IPS DF 6.9 (cell line): ENCODE measurements at regions not wholly inside any gene's neighbourhood (a gene's known extent, or its start where the extent isn't known, plus 50 kb on each side); places are given as distances from the start of the nearest gene placed in this dataset.

Experiments
- DNase-seq: peaks from one replicate; pipeline ENCODE4 v3.0.0-alpha.2; 2013; ENCODE audit warnings: low read depth, low spot score
- H3K27ac ChIP-seq: one replicate; pipeline ENCODE4 v1.5.1; 2013; ENCODE audit warnings: low read length, control low read depth
- H3K27me3 ChIP-seq: 2 replicates; pipeline ENCODE4 v1.6.1; 2013; ENCODE audit warnings: mild to moderate bottlenecking, low read length; ENCODE audit not compliant: control insufficient read depth, insufficient read depth
- H3K36me3 ChIP-seq: 2 replicates; pipeline ENCODE4 v1.6.1; 2013; ENCODE audit warnings: low read length; ENCODE audit not compliant: control insufficient read depth, insufficient read depth
- H3K4me1 ChIP-seq: 2 replicates; pipeline ENCODE4 v1.6.1; 2013; ENCODE audit warnings: low read length; ENCODE audit not compliant: control insufficient read depth, insufficient read depth
- H3K4me3 ChIP-seq: 2 replicates; pipeline ENCODE4 v1.5.1; 2013; ENCODE audit warnings: mild to moderate bottlenecking, low read length
- H3K9me3 ChIP-seq: 2 replicates; pipeline ENCODE4 v1.6.1; 2013; ENCODE audit warnings: low read length, inconsistent platforms; ENCODE audit not compliant: control insufficient read depth, insufficient read depth
- WGBS: extraction: QIAGEN DNeasy Blood & Tissue Kit; methylation state at CpG from one replicate; pipeline ENCODE4 v1.1.7; 2013; ENCODE audit warnings: mixed read lengths, missing lambda C conversion rate; ENCODE audit not compliant: insufficient read length, insufficient coverage; 5-methylcytosine and 5-hydroxymethylcytosine counted together

DNA sequence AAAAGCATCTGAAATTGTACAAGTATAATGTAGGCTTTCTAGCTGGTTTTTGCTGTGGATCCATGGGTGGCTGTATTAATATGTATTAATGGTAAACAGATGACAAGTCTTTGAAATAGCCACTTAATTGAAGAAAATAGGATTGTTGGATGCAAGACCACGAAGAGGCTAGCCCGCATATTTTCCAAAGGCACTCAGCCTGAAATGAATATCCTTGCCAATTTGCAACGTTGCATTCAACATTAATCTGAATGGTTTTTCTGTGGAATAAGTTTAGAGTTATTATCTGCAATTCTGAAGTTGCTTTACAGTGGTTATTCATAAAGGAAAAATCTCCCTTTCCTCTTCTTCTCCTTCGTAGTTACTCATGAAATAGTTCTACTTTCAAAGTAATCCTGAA lies 86.2 kb upstream of the SPATS2L start:
- no peak for DNase-seq
- no peaks in the 10 kb centered on the region; the same call in 1 of the 2 replicates for H3K9me3 ChIP-seq
- no peaks in the 10 kb centered on the region for H3K36me3 ChIP-seq
- H3K27me3 ChIP-seq = no peaks in the 10 kb centered on the region
- H3K4me1 ChIP-seq = no peaks in the 10 kb centered on the region; the same call in 1 of the 2 replicates
- no peak overlapping the region for H3K27ac ChIP-seq
- H3K4me3 ChIP-seq = no peak overlapping the region
- no CpG with 5 or more reads among the region's 4 CpGs for WGBS

DNA sequence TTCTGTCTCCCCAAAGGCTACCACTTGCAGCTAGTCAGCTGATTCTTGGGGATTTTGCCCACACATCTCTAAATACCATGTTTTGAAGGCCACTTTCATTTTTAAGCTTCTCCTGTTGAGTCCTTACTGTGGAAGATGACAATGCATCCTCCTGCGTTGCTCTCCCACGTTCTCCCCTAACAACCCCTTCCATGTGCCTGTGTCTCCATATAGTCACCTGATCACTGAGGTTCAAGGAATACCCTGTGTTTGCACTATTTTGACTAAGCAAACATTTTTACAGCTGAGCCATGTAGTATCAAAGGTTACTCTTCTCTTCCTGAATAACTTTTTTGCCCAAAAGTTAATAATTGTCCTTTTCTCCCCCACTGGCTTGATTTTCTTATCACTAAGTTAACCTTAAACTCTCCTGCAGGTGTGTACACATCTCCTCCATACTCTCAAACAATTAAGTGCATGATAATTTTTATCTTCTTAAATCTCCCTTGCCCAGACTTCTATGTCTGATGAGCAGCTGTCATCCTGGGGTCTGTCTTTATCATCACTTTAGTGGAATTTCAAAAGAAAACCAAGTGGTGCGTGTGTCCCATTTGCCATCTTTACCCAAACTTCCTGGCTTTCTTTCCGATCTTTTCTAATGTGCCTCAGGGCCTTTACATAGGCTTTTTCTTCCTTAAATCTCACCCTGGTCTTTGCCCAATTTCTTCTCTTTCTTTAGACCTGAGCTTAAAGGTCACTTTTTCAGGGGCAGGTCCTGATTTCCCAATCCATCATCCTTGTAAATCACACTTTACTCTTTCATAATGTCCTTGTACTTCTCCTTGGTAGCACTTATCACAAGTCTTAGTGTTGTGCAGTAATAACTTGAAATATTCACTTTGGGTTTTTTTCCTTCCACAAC lies 85.2 kb upstream of the SPATS2L start:
- DNase-seq = no peak
- no peaks in the 10 kb centered on the region; the same call in 1 of the 2 replicates for H3K4me1 ChIP-seq
- H3K27me3 ChIP-seq = no peaks in the 10 kb centered on the region
- H3K27ac ChIP-seq = no peak overlapping the region
- no peaks in the 10 kb centered on the region; the same call in 1 of the 2 replicates for H3K9me3 ChIP-seq
- H3K4me3 ChIP-seq = no peak overlapping the region
- H3K36me3 ChIP-seq = no peaks in the 10 kb centered on the region
- no CpG with 5 or more reads among the region's 4 CpGs for WGBS

DNA sequence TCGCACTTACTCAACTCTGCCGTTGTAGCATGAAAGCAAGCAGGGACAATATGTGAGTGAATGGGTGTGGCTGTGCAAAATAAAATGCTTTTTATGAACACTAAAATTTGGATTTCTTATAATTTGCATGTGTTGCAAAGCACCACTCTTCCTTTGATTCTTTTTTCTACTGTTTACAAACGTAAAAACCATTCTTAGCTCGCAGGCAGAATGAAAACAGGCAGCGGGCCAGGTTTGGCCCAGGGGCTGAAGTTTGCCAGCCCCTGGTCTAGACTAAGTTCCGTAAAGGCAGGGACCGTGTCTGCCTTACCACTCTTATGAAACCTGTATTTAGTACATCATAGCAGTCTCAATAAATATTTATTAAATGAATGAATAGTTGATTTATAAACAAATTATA lies 83.7 kb upstream of the SPATS2L start:
- Histone ChIP-seq H3K4me1 (no peaks in the 10 kb centered on the region; the same call in 1 of the 2 replicates), H3K27ac (no peak overlapping the region), H3K27me3 (no peaks in the 10 kb centered on the region), H3K4me3 (no peak overlapping the region), H3K36me3 (no peaks in the 10 kb centered on the region), H3K9me3 (no peaks in the 10 kb centered on the region; the same call in 1 of the 2 replicates)
- no peak for DNase-seq
- no CpG with 5 or more reads among the region's 7 CpGs for WGBS

DNA sequence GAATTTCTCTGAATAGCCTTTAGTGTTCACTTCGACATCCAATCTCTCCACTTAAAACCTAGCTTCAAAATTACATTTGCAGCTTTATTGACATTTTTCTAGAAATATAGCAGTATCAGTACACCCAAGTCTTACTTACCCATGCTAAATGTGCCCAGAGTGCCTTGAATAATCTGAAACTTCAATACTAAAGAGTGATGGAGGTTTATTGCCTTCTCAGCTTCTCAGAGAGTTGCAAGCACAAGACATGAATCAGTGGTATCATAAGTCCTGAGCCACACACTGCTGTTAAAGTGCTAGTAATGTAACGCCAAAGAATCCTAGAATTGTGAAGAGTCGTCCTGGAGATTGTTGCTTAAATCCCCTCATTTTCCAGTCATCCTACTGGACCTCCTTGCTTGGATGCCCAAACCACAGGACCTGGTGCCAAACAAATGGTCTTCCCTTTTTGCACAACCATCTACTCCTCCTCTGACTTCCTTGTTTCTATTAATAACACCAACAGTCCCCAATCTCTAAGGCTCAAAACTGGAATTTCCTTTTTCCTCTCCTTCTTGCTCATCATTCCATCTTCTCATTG lies 83.2 kb upstream of the SPATS2L start:
- no peaks in the 10 kb centered on the region; the same call in 1 of the 2 replicates for H3K9me3 ChIP-seq
- H3K4me1 ChIP-seq = no peaks in the 10 kb centered on the region; the same call in 1 of the 2 replicates
- DNase-seq = no peak
- H3K36me3 ChIP-seq = no peaks in the 10 kb centered on the region
- WGBS = no CpG with 5 or more reads among the region's 3 CpGs
- no peak overlapping the region for H3K4me3 ChIP-seq
- H3K27me3 ChIP-seq = no peaks in the 10 kb centered on the region
- H3K27ac ChIP-seq = no peak overlapping the region

DNA sequence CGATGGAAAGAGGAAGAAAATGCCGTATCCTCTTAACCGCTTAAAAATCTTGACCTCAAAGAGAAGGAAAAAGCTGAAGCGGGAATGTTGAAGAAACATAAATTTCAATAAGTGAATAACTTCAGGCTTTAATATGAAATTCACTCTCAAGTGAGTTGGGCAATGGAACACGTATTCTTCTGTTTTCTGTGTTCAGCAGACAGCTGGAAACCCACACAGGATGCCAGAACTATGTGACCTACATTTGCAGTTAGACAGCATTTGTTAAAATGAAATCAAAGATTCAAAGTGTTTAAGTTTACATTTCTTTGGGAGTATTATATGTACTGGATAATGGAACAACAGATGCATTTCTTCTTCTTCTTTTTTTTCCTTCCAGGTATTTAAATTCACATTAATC lies 80.5 kb upstream of the SPATS2L start:
- no peaks in the 10 kb centered on the region for H3K4me1 ChIP-seq
- H3K27me3 ChIP-seq = no peaks in the 10 kb centered on the region
- no peak for DNase-seq
- no peak overlapping the region for H3K4me3 ChIP-seq
- no peaks in the 10 kb centered on the region for H3K36me3 ChIP-seq
- no peak overlapping the region for H3K27ac ChIP-seq
- no peaks in the 10 kb centered on the region; the same call in 1 of the 2 replicates for H3K9me3 ChIP-seq
- no CpG with 5 or more reads among the region's 5 CpGs for WGBS

DNA sequence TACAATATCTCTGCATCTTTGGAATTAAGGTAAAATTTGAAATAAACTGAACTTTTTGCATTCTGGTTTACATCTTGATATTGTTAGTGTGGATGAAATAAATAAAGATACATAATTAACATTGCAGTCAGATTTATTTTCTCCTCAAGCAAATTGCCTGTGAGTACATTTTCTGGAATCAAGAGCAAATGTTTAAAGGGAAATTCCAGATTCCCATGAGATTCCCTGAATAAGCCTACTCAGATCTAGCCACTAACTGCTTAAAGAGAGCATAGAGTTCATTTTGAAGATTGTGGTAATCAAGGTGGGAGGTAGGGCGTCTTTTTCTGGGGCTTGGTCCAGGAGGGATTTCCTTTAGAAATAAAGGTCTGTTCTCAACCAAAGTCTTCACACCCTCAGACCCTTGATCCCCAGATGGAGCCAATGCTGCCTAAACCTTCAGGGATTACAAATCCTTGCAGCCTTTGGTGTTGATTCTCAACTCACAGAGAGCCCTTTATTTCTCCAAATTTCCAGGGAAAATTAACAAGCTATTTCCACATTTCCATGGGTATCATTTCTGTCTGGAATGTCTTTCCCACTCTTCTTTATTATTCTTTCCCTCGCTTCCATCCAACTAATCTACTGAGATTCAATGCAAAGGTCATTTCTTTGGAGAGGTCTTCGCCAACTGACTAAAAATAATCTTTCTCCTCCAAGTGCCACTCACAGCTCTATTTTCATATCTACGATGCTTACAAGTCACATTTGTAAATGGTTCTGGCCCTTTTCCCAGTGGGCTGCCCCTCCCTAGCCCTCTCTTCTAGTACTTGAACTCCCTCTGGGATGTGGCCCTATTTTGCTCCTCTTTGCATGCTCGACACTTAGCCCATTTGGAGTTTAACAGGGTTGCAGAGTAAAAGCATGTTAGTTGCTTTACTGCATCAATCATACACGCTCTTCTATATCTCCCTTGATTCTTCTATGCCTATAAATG lies 79.8 kb upstream of the SPATS2L start:
- Histone ChIP-seq H3K27me3 (no peaks in the 10 kb centered on the region), H3K27ac (no peak overlapping the region), H3K4me1 (no peaks in the 10 kb centered on the region), H3K4me3 (no peak overlapping the region), H3K36me3 (no peaks in the 10 kb centered on the region), H3K9me3 (no peaks in the 10 kb centered on the region; the same call in 1 of the 2 replicates)
- no CpG with 5 or more reads among the region's 6 CpGs for WGBS
- no peak for DNase-seq

DNA sequence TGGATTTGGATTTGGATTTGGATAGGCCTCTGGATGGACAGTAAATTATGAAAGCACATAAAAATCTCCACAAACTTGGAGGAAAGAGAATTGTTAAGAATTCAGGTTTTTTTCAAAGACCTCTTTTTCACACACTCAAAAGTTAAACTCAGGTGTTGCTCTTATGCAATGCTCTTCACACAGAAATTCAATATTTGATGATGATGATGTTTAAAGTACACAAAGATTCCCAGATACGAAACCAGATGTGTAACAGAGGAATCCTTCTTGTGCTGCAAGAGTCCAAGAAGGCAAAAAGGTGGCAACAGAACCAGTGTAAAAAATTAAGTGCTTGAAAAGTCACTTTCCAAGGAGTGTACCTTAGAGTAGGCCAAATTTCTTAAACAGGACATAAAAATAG lies 75.8 kb upstream of the SPATS2L start:
- Histone ChIP-seq H3K27me3 (no peaks in the 10 kb centered on the region), H3K9me3 (no peaks in the 10 kb centered on the region), H3K4me1 (no peaks in the 10 kb centered on the region), H3K27ac (no peak overlapping the region), H3K36me3 (no peaks in the 10 kb centered on the region), H3K4me3 (no peak overlapping the region)
- no CpG with 5 or more reads among the region's 1 CpG for WGBS
- DNase-seq = no peak

DNA sequence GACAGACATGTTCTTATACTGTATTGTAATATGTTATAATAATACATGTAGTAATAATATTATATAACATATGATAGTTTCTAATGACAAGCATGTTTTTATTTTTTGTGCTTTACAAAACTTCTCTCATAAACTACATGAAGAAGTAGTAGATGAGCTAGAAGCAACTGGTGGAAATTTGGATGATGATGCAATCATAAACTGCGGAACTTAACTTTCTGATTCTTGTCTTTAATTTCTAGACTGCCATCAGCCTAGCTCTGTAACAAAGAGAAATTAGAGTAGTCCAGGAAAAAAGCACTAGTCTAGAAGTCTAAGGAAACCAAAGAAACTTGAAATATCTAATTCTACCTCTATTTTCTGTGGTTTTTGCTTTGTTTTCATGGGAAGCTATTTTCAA lies 71.0 kb upstream of the SPATS2L start:
- Histone ChIP-seq H3K4me3 (no peak overlapping the region), H3K36me3 (no peaks in the 10 kb centered on the region), H3K27ac (no peak overlapping the region), H3K4me1 (peaks cover 2% of the 10 kb centered on the region; the same call in 1 of the 2 replicates), H3K27me3 (no peaks in the 10 kb centered on the region), H3K9me3 (no peaks in the 10 kb centered on the region)
- WGBS = no CpG with 5 or more reads among the region's 1 CpG
- DNase-seq = no peak

DNA sequence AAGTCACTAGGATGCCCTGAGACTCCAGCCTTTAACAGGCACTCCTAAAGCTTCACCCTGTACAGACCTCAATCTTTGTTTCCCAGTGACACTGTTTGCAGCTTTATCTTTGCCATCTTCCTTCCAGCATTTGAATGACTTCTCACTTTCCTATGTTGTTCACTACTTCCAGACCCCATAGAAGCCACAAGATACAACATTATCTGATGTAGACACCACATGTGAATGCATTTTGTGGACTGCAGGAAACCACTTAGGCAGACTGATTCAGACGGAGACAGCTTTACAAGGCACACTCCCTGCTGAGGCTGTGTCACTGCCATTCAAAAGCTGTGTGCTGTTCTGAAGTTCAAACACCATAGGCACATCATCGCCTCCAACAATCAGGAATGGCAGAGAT lies 67.3 kb upstream of the SPATS2L start:
- no peak overlapping the region for H3K4me3 ChIP-seq
- H3K27me3 ChIP-seq = no peaks in the 10 kb centered on the region
- no peaks in the 10 kb centered on the region for H3K9me3 ChIP-seq
- WGBS = no CpG with 5 or more reads among the region's 2 CpGs
- no peaks in the 10 kb centered on the region for H3K36me3 ChIP-seq
- no peak overlapping the region for H3K27ac ChIP-seq
- no peak for DNase-seq
- H3K4me1 ChIP-seq = peaks cover 2% of the 10 kb centered on the region; the same call in 1 of the 2 replicates

DNA sequence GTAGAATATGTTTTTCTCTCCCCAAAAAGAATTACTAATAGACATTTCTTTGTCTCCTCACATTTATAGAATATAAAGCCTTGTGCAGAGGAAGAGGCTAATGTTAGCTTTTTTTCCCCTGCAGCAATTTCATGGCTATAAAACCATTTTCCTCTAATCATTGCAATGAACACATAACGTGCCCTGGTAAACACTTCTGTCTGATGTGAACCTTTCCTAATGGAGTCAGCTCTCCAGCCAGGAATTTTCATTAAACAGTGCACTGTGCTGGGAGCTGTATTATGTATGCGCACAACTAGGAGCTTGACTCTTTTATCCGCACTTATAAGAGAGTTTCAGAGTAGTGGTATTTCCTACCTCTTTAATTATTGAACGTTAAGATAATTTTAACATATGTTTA lies 63.9 kb upstream of the SPATS2L start:
- H3K9me3 ChIP-seq = no peaks in the 10 kb centered on the region

More for the DNA sequence above, 63.9 kb upstream of the SPATS2L start:
- no peak overlapping the region for H3K27ac ChIP-seq
- no peaks in the 10 kb centered on the region for H3K36me3 ChIP-seq
- no CpG with 5 or more reads among the region's 4 CpGs for WGBS
- H3K4me3 ChIP-seq = no peak overlapping the region
- no peaks in the 10 kb centered on the region for H3K27me3 ChIP-seq
- peaks cover 2% of the 10 kb centered on the region; the same call in 1 of the 2 replicates for H3K4me1 ChIP-seq
- no peak for DNase-seq
